Transverse colon (tissue), 4 donors: ENCODE measurements at regions not wholly inside any gene's neighbourhood (a gene's known extent, or its start where the extent isn't known, plus 50 kb on each side); places are given as distances from the start of the nearest gene placed in this dataset.

Experiments
- DNase-seq: peaks from one replicate; pipeline ENCODE4 v3.0.0-alpha.2; 2019
- H3K27ac ChIP-seq, 4 donors: fragments of 200-600 bp; sonication (generic); 2 replicates each; pipeline ENCODE4 v1.5.1; 2016 to 2018; ENCODE audit warnings: inconsistent platforms in 4 of 4
- H3K27me3 ChIP-seq: fragments of 200-600 bp; sonication (generic); 2 replicates; pipeline ENCODE4 v1.5.1; 2017; ENCODE audit warnings: inconsistent platforms
- H3K36me3 ChIP-seq, 4 donors: fragments of 200-600 bp; sonication (generic); 2 replicates each; pipeline ENCODE4 v1.5.1; 2017 to 2019; ENCODE audit warnings: inconsistent platforms in 4 of 4
- H3K4me1 ChIP-seq, 4 donors: fragments of 200-600 bp; sonication (generic); 2 replicates each; pipeline ENCODE4 v1.5.1; 2017 to 2020; ENCODE audit warnings: inconsistent platforms in 4 of 4
- H3K4me3 ChIP-seq, 4 donors: fragments of 200-600 bp; sonication (generic); 1 replicate in 1 of 4; 2 replicates in 3 of 4; pipeline versions ENCODE4 v1.5.1 to v1.6.1; 2017 to 2019; ENCODE audit warnings: inconsistent platforms in 4 of 4
- H3K9me3 ChIP-seq, 2 donors: fragments of 200-600 bp; sonication (generic); 2 replicates each; pipeline ENCODE4 v1.5.1; 2017 to 2019; ENCODE audit warnings: inconsistent platforms in 2 of 2
- EP300 ChIP-seq: sonication (generic); formaldehyde crosslinking; IDR thresholded peaks from one replicate; pipeline ENCODE4 v1.6.1; 2017; ENCODE audit warnings: antibody characterized with exemption, low read depth
- POLR2A ChIP-seq: fragments of 450-650 bp; IDR thresholded peaks from one replicate; pipeline ENCODE4 v1.6.1; 2016; ENCODE audit warnings: antibody characterized with exemption, mild to moderate bottlenecking, moderate library complexity
- POLR2AphosphoS5 ChIP-seq, 3 donors: sonication (generic); formaldehyde crosslinking; IDR thresholded peaks; one replicate each; pipeline ENCODE4 v1.6.1; 2016; ENCODE audit warnings: antibody characterized with exemption in 3 of 3
- whole genome bisulfite sequencing, 2 donors: methylation state at CpG; one replicate each; pipeline ENCODE4 v1.1.5; 2018; ENCODE audit warnings: low coverage in 1 of 2; 5-methylcytosine and 5-hydroxymethylcytosine counted together
- in situ Hi-C, 4 donors: fragments of 200-750 bp; cut with MboI; loops; one replicate each; pipeline versions ENCODE4 v1.15.0 to v1.15.1; 2017; ENCODE audit warnings: low sequenced_read_pairs in 3 of 4, low pct_ligation_motif_present in 1 of 4, low pct_unique_long_range_greater_than_20kb in 1 of 4
- intact Hi-C: fragments of 100-400 bp; cut with DNase I; formaldehyde crosslinking; loops from one replicate; pipeline ENCODE4 v1.15.1; 2023; ENCODE audit warnings: low total_unique reads
- TF ChIP-seq, protein P1 (sequence below), 5 experiments: fragments of 200-600 bp in 3 of 5; fragments of 450-650 bp in 2 of 5; sonication (generic) in 3 of 5; IDR thresholded peaks; 1 replicate in 2 of 5; 2 replicates in 3 of 5; pipeline ENCODE4 v1.5.1; 2016 to 2017; ENCODE audit warnings: antibody characterized with exemption in 5 of 5, inconsistent platforms in 3 of 5, mild to moderate bottlenecking in 2 of 5, moderate library complexity in 1 of 5

GRCh38 chr9:73880101-73880500 lies 617.0 kb upstream of the RORB start:
- WGBS, 2 donors = 35 to 64% methylated on average over 2 to 3 of the region's 3 CpGs
- no peaks in the 10 kb centered on the region for H3K27me3 ChIP-seq
- no peak overlapping the region for H3K4me3 ChIP-seq
- no peak for DNase-seq
- in situ Hi-C loops (no loop called here), intact Hi-C loops (no loop called here)
- no peaks in the 10 kb centered on the region for H3K9me3 ChIP-seq
- H3K4me1 ChIP-seq = no peaks in the 10 kb centered on the region
- no peaks in the 10 kb centered on the region for H3K36me3 ChIP-seq
- no peak overlapping the region for H3K27ac ChIP-seq
- TF ChIP-seq POLR2A = no peak
- TF ChIP-seq POLR2AphosphoS5 (IDR thresholded peaks at IDR 0.05) = no peak
- TF ChIP-seq, protein P1, sequence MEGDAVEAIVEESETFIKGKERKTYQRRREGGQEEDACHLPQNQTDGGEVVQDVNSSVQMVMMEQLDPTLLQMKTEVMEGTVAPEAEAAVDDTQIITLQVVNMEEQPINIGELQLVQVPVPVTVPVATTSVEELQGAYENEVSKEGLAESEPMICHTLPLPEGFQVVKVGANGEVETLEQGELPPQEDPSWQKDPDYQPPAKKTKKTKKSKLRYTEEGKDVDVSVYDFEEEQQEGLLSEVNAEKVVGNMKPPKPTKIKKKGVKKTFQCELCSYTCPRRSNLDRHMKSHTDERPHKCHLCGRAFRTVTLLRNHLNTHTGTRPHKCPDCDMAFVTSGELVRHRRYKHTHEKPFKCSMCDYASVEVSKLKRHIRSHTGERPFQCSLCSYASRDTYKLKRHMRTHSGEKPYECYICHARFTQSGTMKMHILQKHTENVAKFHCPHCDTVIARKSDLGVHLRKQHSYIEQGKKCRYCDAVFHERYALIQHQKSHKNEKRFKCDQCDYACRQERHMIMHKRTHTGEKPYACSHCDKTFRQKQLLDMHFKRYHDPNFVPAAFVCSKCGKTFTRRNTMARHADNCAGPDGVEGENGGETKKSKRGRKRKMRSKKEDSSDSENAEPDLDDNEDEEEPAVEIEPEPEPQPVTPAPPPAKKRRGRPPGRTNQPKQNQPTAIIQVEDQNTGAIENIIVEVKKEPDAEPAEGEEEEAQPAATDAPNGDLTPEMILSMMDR (IDR thresholded peaks at IDR 0.05) = no peak
- no peak for TF ChIP-seq EP300

GRCh38 chr9:73889023-73889422 lies 608.1 kb upstream of the RORB start:
- in situ Hi-C loops = no loop called here
- Histone ChIP-seq H3K4me3 (no peak overlapping the region), H3K4me1 (no peaks in the 10 kb centered on the region), H3K9me3 (peaks cover 0 to 4% of the 10 kb centered on the region in 2 donors), H3K27ac (no peak overlapping the region), H3K36me3 (no peaks in the 10 kb centered on the region), H3K27me3 (no peaks in the 10 kb centered on the region)
- 82 to 89% methylated on average over 2 of the region's 2 CpGs for WGBS, 2 donors
- no peak for DNase-seq
- intact Hi-C loops = no loop called here
- TF ChIP-seq POLR2AphosphoS5 (IDR thresholded peaks at IDR 0.05) (no peak), EP300 (no peak), POLR2A (no peak)
- TF ChIP-seq, protein P1 (IDR thresholded peaks at IDR 0.05) = no peak

- DNase-seq = no peak
- in situ Hi-C loops (no loop called here), intact Hi-C loops (no loop called here)
- Histone ChIP-seq H3K27ac (no peak overlapping the region), H3K4me1 (no peaks in the 10 kb centered on the region), H3K36me3 (no peaks in the 10 kb centered on the region), H3K27me3 (no peaks in the 10 kb centered on the region), H3K4me3 (no peak overlapping the region), H3K9me3 (peaks cover 0 to 4% of the 10 kb centered on the region in 2 donors)
- TF ChIP-seq EP300 (no peak), POLR2AphosphoS5 (IDR thresholded peaks at IDR 0.05) (no peak), POLR2A (no peak)
- TF ChIP-seq, protein P1 (IDR thresholded peaks at IDR 0.05) = no peak
Measured at GRCh38 chr9:73890685-73891277, 606.4 kb upstream of the RORB start.

DNA sequence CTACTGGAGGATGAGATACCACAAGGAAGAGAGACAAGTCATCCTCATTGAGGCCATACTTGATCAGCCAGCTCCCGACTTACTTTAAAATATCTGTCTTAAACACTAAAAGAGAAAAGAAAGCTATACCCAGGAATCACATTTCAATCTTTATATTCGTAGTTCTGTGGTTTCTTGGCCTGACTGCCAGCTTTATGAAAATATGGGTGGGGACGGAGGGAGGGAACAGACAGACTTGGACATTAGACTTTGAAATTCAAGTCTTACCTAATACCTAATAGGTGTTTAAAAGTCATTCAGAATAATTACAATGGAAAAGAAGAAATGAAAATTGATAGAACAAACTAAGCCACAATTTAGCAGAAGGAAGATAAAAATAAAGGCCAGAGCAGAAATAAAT lies 604.8 kb upstream of the RORB start:
- in situ Hi-C loops = no loop called here
- H3K27ac ChIP-seq = no peak overlapping the region

More for the DNA sequence above, 604.8 kb upstream of the RORB start:
- 52 to 65% methylated on average over 3 of the region's 3 CpGs for WGBS, 2 donors
- no peak overlapping the region for H3K4me3 ChIP-seq
- intact Hi-C loops = no loop called here
- no peaks in the 10 kb centered on the region for H3K4me1 ChIP-seq
- DNase-seq = no peak
- no peaks in the 10 kb centered on the region for H3K36me3 ChIP-seq
- H3K9me3 ChIP-seq = peaks cover 0 to 4% of the 10 kb centered on the region in 2 donors
- TF ChIP-seq POLR2AphosphoS5 (IDR thresholded peaks at IDR 0.05) (no peak), EP300 (no peak), POLR2A (no peak)
- TF ChIP-seq, protein P1 (IDR thresholded peaks at IDR 0.05) = no peak
- no peaks in the 10 kb centered on the region for H3K27me3 ChIP-seq
